ENCODE measurements at regions not wholly inside any gene's neighbourhood (a gene's known extent, or its start where the extent isn't known, plus 50 kb on each side); places are given as distances from the start of the nearest gene placed in this dataset.

DNA sequence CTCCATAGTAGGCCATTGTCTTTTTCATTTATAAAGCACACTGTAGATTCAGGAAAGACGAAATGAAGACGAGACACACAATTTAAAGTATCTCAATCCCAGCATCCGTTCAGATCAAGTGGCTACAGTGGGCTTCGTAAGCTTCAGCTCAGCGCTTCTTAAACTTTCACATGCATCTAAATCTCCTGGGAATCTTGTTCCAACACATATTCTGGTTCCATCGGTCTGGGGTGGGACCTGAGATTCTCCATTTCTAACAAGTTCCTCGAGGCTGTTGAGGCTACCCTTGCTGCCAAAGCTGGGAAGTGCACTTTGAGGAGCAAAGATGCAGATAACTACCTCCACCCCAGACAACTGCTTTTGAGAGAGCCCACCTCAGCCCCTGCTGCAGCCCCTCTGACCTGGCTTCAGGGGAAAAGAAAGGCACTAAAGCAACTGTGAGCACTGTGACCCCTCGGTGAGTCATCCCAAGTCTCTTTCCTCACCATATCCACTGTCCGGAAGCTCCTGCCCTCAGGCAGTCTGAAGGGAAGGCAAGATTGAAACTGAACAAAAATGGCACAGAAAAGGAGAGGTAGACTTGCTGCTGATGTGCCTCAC is 201.1 kb upstream of the FBXO11 start:
- in situ Hi-C loops (cut with MboI), result no loop called here
- POLR2A ChIA-PET, result interaction anchor here (0.5 to 0.8 kb wide), 4 partner anchors 226 to 339 kb away, joined by 3 read pairs; no protein-coding TSS in a partner anchor
- peak overlapping the region; percentile 92 for H2AFZ ChIP-seq (ENCODE audit: low read depth, low read length)
- H3K27me3 ChIP-seq (ENCODE audit: control insufficient read depth in 2 of 2, insufficient read depth in 2 of 2, low read length in 2 of 2), result no peaks in the 10 kb centered on the region
- CTCF ChIA-PET (ENCODE audit: low intra/inter-chr PET ratio), result interaction anchor here (0.7 to 1.9 kb wide), 4 partner anchors 249 to 348 kb away, joined by 3 to 14 read pairs (median 4); no protein-coding TSS in a partner anchor
- no peaks in the 10 kb centered on the region for H3K9me1 ChIP-seq (ENCODE audit: control insufficient read depth, insufficient read depth, low read length)
- TF ChIP-seq, protein P1, sequence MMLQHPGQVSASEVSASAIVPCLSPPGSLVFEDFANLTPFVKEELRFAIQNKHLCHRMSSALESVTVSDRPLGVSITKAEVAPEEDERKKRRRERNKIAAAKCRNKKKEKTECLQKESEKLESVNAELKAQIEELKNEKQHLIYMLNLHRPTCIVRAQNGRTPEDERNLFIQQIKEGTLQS (IDR thresholded peaks at IDR 0.05), result peak; percentile 56
- TF ChIP-seq, protein P1 (CRISPR knock-in tag; conservative IDR thresholded peaks at IDR 0.05), result no peak
- TF ChIP-seq EP400 (IDR thresholded peaks at IDR 0.05), result no peak
- peak; percentile 60; the same call in 1 of the 2 replicates for TF ChIP-seq FOSL1 (tag; conservative IDR thresholded peaks at IDR 0.05)
- TF ChIP-seq JUND (IDR thresholded peaks at IDR 0.05; ENCODE audit: borderline replicate concordance, low read depth, low read length), result peak; percentile 56; the same call in 1 of the 2 replicates
- TF ChIP-seq JUND (tag; IDR thresholded peaks at IDR 0.05; ENCODE audit: borderline replicate concordance, low read depth, low read length), result peak; percentile 53; the same call in 1 of the 3 replicates
- WGBS (ENCODE audit: insufficient coverage, low coverage, missing lambda C conversion rate), result 31% methylated on average over 9 of the region's 9 CpGs
- H4K20me1 ChIP-seq (replicated peaks; ENCODE audit: control insufficient read depth, insufficient read depth, low read length), result no peaks in the 10 kb centered on the region
- H3K9me3 ChIP-seq (replicated peaks; ENCODE audit: control insufficient read depth, insufficient read depth, low read depth, low read length), result no peaks in the 10 kb centered on the region
- H3K4me1 ChIP-seq (replicated peaks in 1 of 2; ENCODE audit: control insufficient read depth in 2 of 2, insufficient read depth in 2 of 2, low read length in 2 of 2), result peaks cover 17 to 19% of the 10 kb centered on the region in 2 experiments; a peak in 4 of 5 replicates
- BruUV-seq (replicated peaks), result no TSS peak
- intact Hi-C loops (cut with micrococcal nuclease), result loop anchor here (5.0 to 10.0 kb wide), 3 partner anchors 100 to 773 kb away; no protein-coding TSS in a partner anchor
- FAIRE-seq, result peak; percentile 23
- H3K4me2 ChIP-seq (ENCODE audit: insufficient read depth, low read length), result peak overlapping the region; percentile 79; the same call in 1 of the 2 replicates
- no peak overlapping the region for H3K27ac ChIP-seq (ENCODE audit: extremely low read depth, low read depth, low read length)
- peak overlapping the region in 1 of 2 experiments; percentile 31; a peak in 1 of 4 replicates for H3K9ac ChIP-seq (ENCODE audit: insufficient read depth in 1 of 2, low read depth in 2 of 2, low read length in 2 of 2)
- H3K36me3 ChIP-seq (ENCODE audit: control insufficient read depth, insufficient read depth, low read length), result no peaks in the 10 kb centered on the region
- no peak overlapping the region for H3K4me3 ChIP-seq
- DNase-seq (ENCODE audit: extremely low read depth in 1 of 4, low spot score in 3 of 4), result peak in 1 of 4 experiments; percentile 28
- H3K79me2 ChIP-seq (ENCODE audit: control insufficient read depth, insufficient read depth, low read length), result no peaks in the 10 kb centered on the region
- ATAC-seq, result no peak

All from K562 (cell line).